WI38 (cell line): ENCODE measurements at regions not wholly inside any gene's neighbourhood (a gene's known extent, or its start where the extent isn't known, plus 50 kb on each side); places are given as distances from the start of the nearest gene placed in this dataset.
"Not testable (repeated sequence)": the region's sequence is repeated elsewhere in the genome, so short reads cannot be mapped to it uniquely, and the experiment has no call there.

Source experiments
- H3K4me3 ChIP-seq: 2 replicates; pipeline ENCODE4 v1.5.1; 2011; ENCODE audit warnings: low read depth, mild to moderate bottlenecking, control low read depth, low read length
- TF ChIP-seq, protein P1 (sequence below): IDR thresholded peaks from 2 replicates; pipeline ENCODE4 v1.5.1; 2012; ENCODE audit warnings: low read depth, mild to moderate bottlenecking, control low read depth, low read length

DNA sequence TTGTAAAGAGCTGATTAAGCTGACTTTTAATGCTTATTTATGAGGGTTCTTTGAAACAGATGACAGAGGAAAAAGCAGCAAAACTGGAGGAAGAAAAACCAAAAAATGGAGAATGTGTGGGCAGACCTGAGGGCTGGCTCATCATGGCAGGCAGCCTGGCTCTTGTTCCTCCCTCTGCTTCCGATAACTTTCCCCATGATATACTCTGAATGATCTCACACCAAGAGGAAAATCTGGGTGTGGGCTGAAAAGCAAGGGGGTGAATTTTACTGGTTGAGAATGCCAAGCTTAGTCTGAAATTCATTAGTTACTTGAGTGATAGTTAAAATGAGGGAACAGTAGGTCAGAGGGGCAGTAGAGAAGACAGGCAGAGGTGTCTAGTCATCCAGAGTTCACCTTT, 330.1 kb upstream of the PRICKLE1 start:
- H3K4me3 ChIP-seq, result no peak overlapping the region
- TF ChIP-seq, protein P1, sequence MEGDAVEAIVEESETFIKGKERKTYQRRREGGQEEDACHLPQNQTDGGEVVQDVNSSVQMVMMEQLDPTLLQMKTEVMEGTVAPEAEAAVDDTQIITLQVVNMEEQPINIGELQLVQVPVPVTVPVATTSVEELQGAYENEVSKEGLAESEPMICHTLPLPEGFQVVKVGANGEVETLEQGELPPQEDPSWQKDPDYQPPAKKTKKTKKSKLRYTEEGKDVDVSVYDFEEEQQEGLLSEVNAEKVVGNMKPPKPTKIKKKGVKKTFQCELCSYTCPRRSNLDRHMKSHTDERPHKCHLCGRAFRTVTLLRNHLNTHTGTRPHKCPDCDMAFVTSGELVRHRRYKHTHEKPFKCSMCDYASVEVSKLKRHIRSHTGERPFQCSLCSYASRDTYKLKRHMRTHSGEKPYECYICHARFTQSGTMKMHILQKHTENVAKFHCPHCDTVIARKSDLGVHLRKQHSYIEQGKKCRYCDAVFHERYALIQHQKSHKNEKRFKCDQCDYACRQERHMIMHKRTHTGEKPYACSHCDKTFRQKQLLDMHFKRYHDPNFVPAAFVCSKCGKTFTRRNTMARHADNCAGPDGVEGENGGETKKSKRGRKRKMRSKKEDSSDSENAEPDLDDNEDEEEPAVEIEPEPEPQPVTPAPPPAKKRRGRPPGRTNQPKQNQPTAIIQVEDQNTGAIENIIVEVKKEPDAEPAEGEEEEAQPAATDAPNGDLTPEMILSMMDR, result no peak

DNA sequence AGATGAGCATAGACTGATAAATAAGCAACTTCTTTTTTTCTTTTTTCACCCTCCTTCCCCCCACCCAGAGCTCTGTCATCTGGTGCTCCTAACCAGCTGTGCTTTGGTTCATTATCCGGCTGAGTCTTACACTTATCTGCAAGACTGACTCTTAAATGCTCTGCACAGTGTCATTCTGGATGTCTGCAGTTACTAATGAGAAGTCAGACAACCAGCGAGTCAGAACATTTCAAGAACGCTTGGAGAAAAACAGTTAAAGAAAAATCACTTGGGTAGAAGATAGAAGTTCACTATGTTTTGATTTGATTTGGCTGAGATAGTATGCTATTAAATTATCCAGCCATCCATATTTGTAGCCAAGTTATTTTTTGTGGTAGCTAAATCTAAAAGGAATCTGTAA, 328.9 kb upstream of the PRICKLE1 start:
- TF ChIP-seq, protein P1, result no peak
- no peak overlapping the region for H3K4me3 ChIP-seq

DNA sequence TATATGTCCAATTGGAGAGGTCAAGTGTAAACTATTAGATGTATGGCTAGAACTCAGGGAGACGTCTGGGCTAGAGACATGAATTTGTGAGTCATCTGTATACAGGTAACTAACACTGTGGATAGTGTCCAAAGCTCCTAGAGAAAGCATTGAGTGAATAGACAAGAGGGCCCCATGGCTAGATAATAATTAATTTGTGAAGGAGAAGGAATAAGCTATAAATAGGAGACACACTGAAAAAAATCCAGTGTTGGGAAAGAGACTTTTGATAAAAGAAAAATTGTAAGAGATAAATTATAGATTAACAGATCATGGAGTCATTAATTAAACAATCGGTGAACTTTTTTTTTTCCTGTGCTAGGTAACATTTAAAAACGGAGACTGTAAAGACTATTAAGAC, 326.6 kb upstream of the PRICKLE1 start:
- TF ChIP-seq, protein P1, result no peak
- H3K4me3 ChIP-seq, result no peak overlapping the region

DNA sequence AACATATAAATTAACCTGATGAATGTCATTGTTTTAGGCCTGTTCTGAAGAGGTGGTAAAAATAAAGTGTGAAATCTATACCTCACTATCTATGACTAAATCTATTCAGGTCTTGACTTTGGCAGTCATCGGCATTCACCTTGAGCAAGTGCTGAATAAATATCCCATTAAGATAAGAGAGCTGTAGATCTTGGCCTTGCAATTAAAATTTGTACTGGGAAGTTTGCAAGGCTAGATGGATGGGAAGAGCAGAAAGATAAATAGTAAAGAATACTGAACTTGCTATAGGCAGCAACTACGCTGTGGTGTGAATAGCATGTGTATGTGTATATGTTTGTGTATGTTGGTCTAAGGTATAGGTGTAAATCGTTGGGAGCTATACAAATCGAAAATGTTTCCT, 325.9 kb upstream of the PRICKLE1 start:
- TF ChIP-seq, protein P1, result no peak
- no peak overlapping the region for H3K4me3 ChIP-seq

DNA sequence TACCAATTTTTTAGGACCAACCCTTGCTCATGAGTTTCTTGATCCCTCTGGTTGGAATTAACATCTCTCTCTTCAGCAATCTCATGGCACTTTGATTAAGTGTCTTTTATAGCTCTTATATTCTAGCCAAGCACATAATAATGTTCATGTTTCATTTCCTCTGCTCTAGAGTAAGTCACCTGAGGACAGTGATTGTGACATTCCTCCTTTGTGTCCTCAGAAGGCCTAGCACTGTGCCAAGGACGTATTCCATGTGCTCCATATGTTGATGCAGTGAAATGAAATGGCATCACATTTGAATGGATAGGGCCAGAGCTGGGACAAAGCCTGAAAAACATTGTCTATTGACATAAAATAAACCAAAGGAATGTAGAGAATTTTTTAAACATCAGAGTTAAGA, 322.8 kb upstream of the PRICKLE1 start:
- TF ChIP-seq, protein P1, result no peak
- H3K4me3 ChIP-seq, result no peak overlapping the region

DNA sequence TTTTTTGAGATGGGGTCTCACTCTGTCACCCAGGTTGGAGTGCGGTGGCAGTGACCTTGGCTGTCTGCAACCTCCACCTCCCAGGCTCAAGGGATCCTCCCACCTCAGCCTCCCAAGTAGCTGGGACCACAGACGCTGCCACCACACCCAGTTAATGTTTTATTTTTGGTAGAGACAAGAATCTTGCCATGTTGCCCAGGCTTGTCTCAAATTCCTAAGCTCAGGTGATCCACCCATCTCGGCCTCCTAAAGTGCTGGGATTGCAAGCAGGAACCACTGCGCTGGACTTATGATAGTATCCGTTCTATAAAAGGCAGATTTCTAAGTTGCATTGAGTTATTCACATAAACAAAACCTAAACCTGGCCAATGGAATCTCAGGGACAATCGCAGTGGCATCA, 321.1 kb upstream of the PRICKLE1 start:
- no peak overlapping the region for H3K4me3 ChIP-seq
- TF ChIP-seq, protein P1, result no peak

DNA sequence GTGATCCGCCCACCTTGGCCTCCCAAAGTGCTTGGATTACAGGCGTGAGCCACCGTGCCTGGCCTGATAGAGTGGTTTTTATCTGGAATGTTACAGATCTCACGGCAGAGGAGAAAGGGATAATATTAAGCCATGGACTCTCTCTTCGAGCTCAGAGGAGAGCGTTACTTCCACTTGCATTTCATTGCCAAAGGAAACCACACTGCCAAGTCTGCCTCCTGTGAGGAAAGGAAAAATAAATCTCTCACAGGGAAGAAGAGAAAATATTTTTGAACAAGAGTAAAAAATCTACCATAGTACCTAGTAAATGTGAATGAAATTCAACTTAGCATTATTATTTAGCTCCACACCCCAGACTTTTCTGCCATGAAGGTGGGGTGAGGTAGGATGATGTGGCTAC, 319.2 kb upstream of the PRICKLE1 start:
- no peak overlapping the region for H3K4me3 ChIP-seq
- TF ChIP-seq, protein P1, result no peak

DNA sequence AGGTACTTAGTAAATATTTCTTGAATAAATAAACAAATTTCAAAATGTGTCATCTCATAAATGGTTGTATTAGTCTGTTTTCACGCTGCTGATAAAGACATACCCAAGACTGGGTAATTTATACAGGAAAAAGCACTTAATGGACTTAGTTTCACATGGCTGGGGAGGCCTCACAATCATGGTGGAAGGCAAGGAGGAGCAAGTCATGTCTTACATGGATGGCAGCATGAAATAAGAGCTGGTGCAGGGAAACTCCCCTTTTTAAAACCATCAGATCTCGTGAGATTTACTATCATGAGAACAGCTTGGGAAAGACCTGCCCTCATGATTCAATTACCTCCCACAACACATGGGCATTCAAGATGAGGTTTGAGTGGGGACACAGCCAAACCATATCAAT, 317.3 kb upstream of the PRICKLE1 start:
- H3K4me3 ChIP-seq, result not testable (repeated sequence)
